ENCODE measurements at regions not wholly inside any gene's neighbourhood (a gene's known extent, or its start where the extent isn't known, plus 50 kb on each side); places are given as distances from the start of the nearest gene placed in this dataset.

- intact Hi-C loops (cut with DNase I; ENCODE audit: low total_unique reads): no loop called here
- DNase-seq: no peak
- H3K36me3 ChIP-seq: no peaks in the 10 kb centered on the region
- no peaks in the 10 kb centered on the region for H3K4me1 ChIP-seq
- WGBS, 5 donors: 62 to 83% (median 64%) methylated on average over 1 of the region's 1 CpG
- no peak overlapping the region for H3K27ac ChIP-seq
- no peaks in the 10 kb centered on the region for H3K27me3 ChIP-seq (replicated peaks in 1 of 7)
- H3K4me3 ChIP-seq: no peak overlapping the region
- no peak for TF ChIP-seq POLR2A (IDR thresholded peaks at IDR 0.05)
- no peak for TF ChIP-seq CTCF (IDR thresholded peaks at IDR 0.05 in 8 of 11, conservative IDR thresholded peaks at IDR 0.05 in 3 of 11)
- no peak for TF ChIP-seq POLR2AphosphoS5 (IDR thresholded peaks at IDR 0.05)
- H3K9me3 ChIP-seq: no peaks in the 10 kb centered on the region
Measured at GRCh38 chr1:59179673-59180072, 117.2 kb upstream of the FGGY start.

- no peaks in the 10 kb centered on the region for H3K4me1 ChIP-seq
- 63 to 67% (median 65%) methylated on average over 2 of the region's 2 CpGs for WGBS, 5 donors
- H3K27me3 ChIP-seq (replicated peaks in 1 of 7): no peaks in the 10 kb centered on the region
- H3K4me3 ChIP-seq: no peak overlapping the region
- no peak for DNase-seq
- H3K9me3 ChIP-seq: no peaks in the 10 kb centered on the region
- TF ChIP-seq POLR2AphosphoS5 (IDR thresholded peaks at IDR 0.05): no peak
- no peak for TF ChIP-seq CTCF (IDR thresholded peaks at IDR 0.05 in 8 of 11, conservative IDR thresholded peaks at IDR 0.05 in 3 of 11)
- TF ChIP-seq POLR2A (IDR thresholded peaks at IDR 0.05): no peak
- H3K36me3 ChIP-seq: no peaks in the 10 kb centered on the region
- intact Hi-C loops (cut with DNase I; ENCODE audit: low total_unique reads): no loop called here
- H3K27ac ChIP-seq: no peak overlapping the region
Measured at GRCh38 chr1:59180735-59181134, 116.2 kb upstream of the FGGY start.

GRCh38 chr1:59183749-59184317, 113.1 kb upstream of the FGGY start:
- no peaks in the 10 kb centered on the region for H3K9me3 ChIP-seq
- DNase-seq: no peak
- intact Hi-C loops (cut with DNase I; ENCODE audit: low total_unique reads): no loop called here
- TF ChIP-seq CTCF (IDR thresholded peaks at IDR 0.05 in 8 of 11, conservative IDR thresholded peaks at IDR 0.05 in 3 of 11) (no peak), POLR2A (IDR thresholded peaks at IDR 0.05) (no peak), POLR2AphosphoS5 (IDR thresholded peaks at IDR 0.05) (no peak)
- H3K27ac ChIP-seq: no peak overlapping the region
- no peaks in the 10 kb centered on the region for H3K27me3 ChIP-seq (replicated peaks in 1 of 7)
- H3K36me3 ChIP-seq: no peaks in the 10 kb centered on the region
- H3K4me1 ChIP-seq: no peaks in the 10 kb centered on the region
- 81 to 92% (median 88%) methylated on average over 3 of the region's 3 CpGs for WGBS, 5 donors
- H3K4me3 ChIP-seq: no peak overlapping the region

DNA sequence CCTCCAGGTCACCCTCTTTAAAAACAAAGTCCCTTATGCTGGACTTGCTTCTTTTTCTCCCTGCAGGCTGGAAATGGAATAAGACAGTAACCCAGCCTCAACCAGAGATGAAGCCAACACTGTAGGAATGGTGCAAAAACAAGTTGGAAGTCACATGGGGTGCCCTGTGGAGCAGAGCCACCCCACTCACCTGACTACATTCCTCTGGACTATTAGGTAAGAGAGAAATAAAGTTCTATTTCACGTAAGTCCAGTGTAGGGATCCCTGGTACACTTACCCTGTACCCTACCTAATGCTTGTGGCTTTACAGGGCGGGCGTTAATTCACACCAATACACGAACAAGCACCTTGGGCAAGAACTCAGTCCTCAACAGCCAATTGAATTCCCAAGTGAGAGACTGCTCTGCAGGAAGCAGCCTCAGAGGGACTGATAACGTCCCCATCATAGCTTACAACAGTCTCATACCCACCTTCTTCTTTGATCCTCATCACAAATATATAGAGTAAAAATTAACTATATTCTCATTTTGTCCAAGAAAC, 112.5 kb upstream of the FGGY start:
- no peaks in the 10 kb centered on the region for H3K4me1 ChIP-seq
- intact Hi-C loops (cut with DNase I; ENCODE audit: low total_unique reads): no loop called here
- no peaks in the 10 kb centered on the region for H3K9me3 ChIP-seq
- no peaks in the 10 kb centered on the region for H3K27me3 ChIP-seq (replicated peaks in 1 of 7)
- WGBS, 5 donors: 78 to 94% (median 90%) methylated on average over 5 of the region's 5 CpGs
- H3K36me3 ChIP-seq: no peaks in the 10 kb centered on the region
- no peak for DNase-seq
- no peak for TF ChIP-seq POLR2A (IDR thresholded peaks at IDR 0.05)
- no peak overlapping the region for H3K4me3 ChIP-seq
- H3K27ac ChIP-seq: no peak overlapping the region

Data from spleen (tissue), 11 donors.